Astrocyte of the cerebellum (primary cell): ENCODE measurements at regions not wholly inside any gene's neighbourhood (a gene's known extent, or its start where the extent isn't known, plus 50 kb on each side); places are given as distances from the start of the nearest gene placed in this dataset.
"Not testable (repeated sequence)": the region's sequence is repeated elsewhere in the genome, so short reads cannot be mapped to it uniquely, and the experiment has no call there.

ENCODE experiments used
- DNase-seq: peaks from one replicate; pipeline ENCODE4 v3.0.0-alpha.2; 2011; ENCODE audit warnings: low read depth
- H3K4me3 ChIP-seq: 2 replicates; pipeline ENCODE4 v1.5.1; 2011; ENCODE audit warnings: mild to moderate bottlenecking, low read depth, low read length, moderate library complexity
- CTCF ChIP-seq: IDR thresholded peaks from 2 replicates; pipeline ENCODE4 v1.5.1; 2012; ENCODE audit warnings: low read length, low read depth, moderate library complexity, mild to moderate bottlenecking; ENCODE audit errors: missing control alignments
- in situ Hi-C: cut with HindIII; loops from 2 replicates; pipeline ENCODE4 v1.10.0; 2017; ENCODE audit warnings: low sequenced_read_pairs

- DNase-seq, result no peak
- H3K4me3 ChIP-seq, result no peak overlapping the region
- in situ Hi-C loops, result no loop called here
- no peak for TF ChIP-seq CTCF
Measured at GRCh38 chr12:68483592-68484383, 126.9 kb upstream of the RAP1B start.

- in situ Hi-C loops, H3K4me3 ChIP-seq, DNase-seq: not testable (repeated sequence)
Measured at GRCh38 chr12:68484578-68484977, 126.1 kb upstream of the RAP1B start.

GRCh38 chr12:68486449-68486848 lies 124.2 kb upstream of the RAP1B start:
- DNase-seq, H3K4me3 ChIP-seq, in situ Hi-C loops: not testable (repeated sequence)

- TF ChIP-seq CTCF, result no peak
Measured at GRCh38 chr12:68487721-68488309, 122.9 kb upstream of the RAP1B start.

GRCh38 chr12:68489273-68489672 lies 121.4 kb upstream of the RAP1B start:
- DNase-seq, result no peak
- TF ChIP-seq CTCF, result no peak
- in situ Hi-C loops, result no loop called here
- no peak overlapping the region for H3K4me3 ChIP-seq

More at GRCh38 chr12:68487721-68488309, 122.9 kb upstream of the RAP1B start:
- DNase-seq, result no peak
- H3K4me3 ChIP-seq, result no peak overlapping the region
- in situ Hi-C loops, result no loop called here

GRCh38 chr12:68490476-68490875 lies 120.2 kb upstream of the RAP1B start:
- in situ Hi-C loops, result no loop called here
- no peak for TF ChIP-seq CTCF
- no peak overlapping the region for H3K4me3 ChIP-seq
- no peak for DNase-seq

GRCh38 chr12:68491204-68491960 lies 119.3 kb upstream of the RAP1B start:
- no peak for TF ChIP-seq CTCF
- H3K4me3 ChIP-seq, result no peak overlapping the region
- in situ Hi-C loops, result no loop called here
- DNase-seq, result no peak
